Liver (tissue), 7 donors: ENCODE measurements at regions not wholly inside any gene's neighbourhood (a gene's known extent, or its start where the extent isn't known, plus 50 kb on each side); places are given as distances from the start of the nearest gene placed in this dataset.

Source experiments
- DNase-seq: peaks from one replicate; pipeline ENCODE4 v3.0.0-alpha.2; 2017; ENCODE audit warnings: low spot score
- H3K27ac ChIP-seq, 2 donors: one replicate each; pipeline ENCODE4 v1.7.0; 2013; ENCODE audit warnings: inconsistent platforms in 2 of 2, low read length in 2 of 2, control low read depth in 1 of 2, low read depth in 1 of 2, mild to moderate bottlenecking in 1 of 2
- H3K27me3 ChIP-seq, 4 donors: one replicate each; pipeline versions ENCODE4 v1.6.1 to v1.7.0; 2013; ENCODE audit warnings: low read length in 3 of 4, inconsistent platforms in 1 of 4, mild to moderate bottlenecking in 1 of 4, moderate library complexity in 1 of 4; ENCODE audit not compliant: control insufficient read depth in 4 of 4, insufficient read depth in 4 of 4
- H3K36me3 ChIP-seq, 4 donors: one replicate each; pipeline versions ENCODE4 v1.6.1 to v1.7.0; 2013; ENCODE audit warnings: low read length in 3 of 4, mild to moderate bottlenecking in 3 of 4, low read depth in 1 of 4, moderate library complexity in 1 of 4; ENCODE audit not compliant: control insufficient read depth in 4 of 4, insufficient read depth in 3 of 4
- H3K4me1 ChIP-seq, 4 donors: one replicate each; pipeline versions ENCODE4 v1.6.1 to v1.7.0; 2013; ENCODE audit warnings: low read length in 3 of 4, mild to moderate bottlenecking in 3 of 4, moderate library complexity in 1 of 4; ENCODE audit not compliant: control insufficient read depth in 4 of 4, insufficient read depth in 4 of 4
- H3K4me3 ChIP-seq, 3 donors: one replicate each; pipeline versions ENCODE4 v1.6.1 to v1.7.0; 2013; ENCODE audit warnings: low read length in 3 of 3, control low read depth in 1 of 3, low read depth in 1 of 3, mild to moderate bottlenecking in 1 of 3
- H3K9ac ChIP-seq, 2 donors: one replicate each; pipeline ENCODE4 v1.7.0; 2013; ENCODE audit warnings: low read length in 2 of 2, mild to moderate bottlenecking in 2 of 2, moderate library complexity in 2 of 2, control low read depth in 1 of 2, low read depth in 1 of 2
- H3K9me3 ChIP-seq, 4 donors: one replicate each; pipeline versions ENCODE4 v1.6.1 to v1.7.0; 2013; ENCODE audit warnings: low read length in 3 of 4; ENCODE audit not compliant: control insufficient read depth in 4 of 4
- EGR1 ChIP-seq, 2 donors: IDR thresholded peaks; 2 replicates each; pipeline ENCODE4 v1.6.1; 2016 to 2018; ENCODE audit warnings: antibody characterized with exemption in 2 of 2, low read depth in 2 of 2
- FOXA1 ChIP-seq: IDR thresholded peaks from 2 replicates; pipeline ENCODE4 v1.6.1; 2016; ENCODE audit warnings: antibody characterized with exemption
- FOXA2 ChIP-seq: IDR thresholded peaks from 2 replicates; pipeline ENCODE4 v1.6.1; 2016; ENCODE audit warnings: antibody characterized with exemption
- GABPA ChIP-seq, 2 donors: IDR thresholded peaks in 1 of 2; conservative IDR thresholded peaks in 1 of 2; 2 replicates each; pipeline ENCODE4 v1.6.1; 2016; ENCODE audit warnings: antibody characterized with exemption in 2 of 2, mild to moderate bottlenecking in 1 of 2, moderate library complexity in 1 of 2
- HNF4G ChIP-seq: IDR thresholded peaks from 2 replicates; pipeline ENCODE4 v1.6.1; 2016; ENCODE audit warnings: antibody characterized with exemption
- JUND ChIP-seq, 2 donors: IDR thresholded peaks; 2 replicates each; pipeline ENCODE4 v1.6.1; 2016; ENCODE audit warnings: antibody characterized with exemption in 2 of 2
- MAX ChIP-seq: IDR thresholded peaks from 2 replicates; pipeline ENCODE4 v1.6.1; 2016; ENCODE audit warnings: antibody characterized with exemption
- NR2F2 ChIP-seq: IDR thresholded peaks from 2 replicates; pipeline ENCODE4 v1.6.1; 2016; ENCODE audit warnings: antibody characterized with exemption
- RAD21 ChIP-seq, 2 donors: IDR thresholded peaks; 2 replicates each; pipeline ENCODE4 v1.6.1; 2016; ENCODE audit warnings: antibody characterized with exemption in 2 of 2, mild to moderate bottlenecking in 2 of 2
- SP1 ChIP-seq: IDR thresholded peaks from 2 replicates; pipeline ENCODE4 v1.6.1; 2018; ENCODE audit warnings: antibody characterized with exemption, mild to moderate bottlenecking
- TAF1 ChIP-seq: conservative IDR thresholded peaks from 2 replicates; pipeline ENCODE4 v1.6.1; 2016; ENCODE audit warnings: antibody characterized with exemption, mild to moderate bottlenecking
- YY1 ChIP-seq: IDR thresholded peaks from 2 replicates; pipeline ENCODE4 v1.6.1; 2016; ENCODE audit warnings: antibody characterized with exemption, mild to moderate bottlenecking
- WGBS: extraction: QIAGEN DNeasy Blood & Tissue Kit; methylation state at CpG from one replicate; pipeline ENCODE4 v1.1.7; 2013; 5-methylcytosine and 5-hydroxymethylcytosine counted together
- TF ChIP-seq, protein P1 (sequence below): IDR thresholded peaks from 2 replicates; pipeline ENCODE4 v1.6.1; 2016; ENCODE audit warnings: antibody characterized with exemption, mild to moderate bottlenecking
- TF ChIP-seq, protein P2 (sequence below): IDR thresholded peaks from 2 replicates; pipeline ENCODE4 v1.6.1; 2016; ENCODE audit warnings: antibody characterized with exemption
- TF ChIP-seq, protein P3 (sequence below): IDR thresholded peaks from 2 replicates; pipeline ENCODE4 v1.6.1; 2016; ENCODE audit warnings: antibody characterized with exemption
- donor health status: healthy.
- donor health status: healthy.
- donor health status: healthy.
- donor health status: healthy.

DNA sequence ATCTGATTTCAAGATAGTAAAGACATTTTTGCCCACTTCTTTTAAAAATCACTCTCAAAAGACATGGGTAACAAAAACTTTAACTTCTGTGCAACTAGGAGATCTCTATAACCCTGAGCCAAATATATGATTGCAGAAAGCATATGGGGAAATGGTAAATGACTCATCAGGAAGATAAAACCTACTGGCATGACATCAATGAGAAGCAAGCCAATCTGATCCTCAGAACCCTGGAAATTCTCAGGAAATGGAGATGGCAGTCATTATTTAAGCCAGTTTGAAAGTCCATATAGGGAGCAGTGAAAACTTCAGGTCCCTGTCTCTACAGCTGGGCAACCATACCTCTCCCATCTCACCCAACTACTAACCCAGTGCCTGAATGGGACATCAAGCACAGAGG is 249.7 kb upstream of the NREP start:
- no peak for TF ChIP-seq SP1
- TF ChIP-seq HNF4G = no peak
- TF ChIP-seq GABPA (IDR thresholded peaks at IDR 0.05 in 1 of 2, conservative IDR thresholded peaks at IDR 0.05 in 1 of 2) = no peak
- Histone ChIP-seq H3K9ac (no peak overlapping the region), H3K27me3 (no peaks in the 10 kb centered on the region), H3K4me3 (no peak overlapping the region), H3K36me3 (no peaks in the 10 kb centered on the region), H3K4me1 (no peaks in the 10 kb centered on the region), H3K9me3 (no peaks in the 10 kb centered on the region), H3K27ac (no peak overlapping the region)
- DNase-seq = no peak

GRCh38 chr5:112005623-112005930 is 248.6 kb upstream of the NREP start:
- no peak overlapping the region for H3K9ac ChIP-seq
- H3K36me3 ChIP-seq = no peaks in the 10 kb centered on the region
- H3K4me3 ChIP-seq = no peak overlapping the region
- no peak for TF ChIP-seq TAF1
- TF ChIP-seq, protein P1, sequence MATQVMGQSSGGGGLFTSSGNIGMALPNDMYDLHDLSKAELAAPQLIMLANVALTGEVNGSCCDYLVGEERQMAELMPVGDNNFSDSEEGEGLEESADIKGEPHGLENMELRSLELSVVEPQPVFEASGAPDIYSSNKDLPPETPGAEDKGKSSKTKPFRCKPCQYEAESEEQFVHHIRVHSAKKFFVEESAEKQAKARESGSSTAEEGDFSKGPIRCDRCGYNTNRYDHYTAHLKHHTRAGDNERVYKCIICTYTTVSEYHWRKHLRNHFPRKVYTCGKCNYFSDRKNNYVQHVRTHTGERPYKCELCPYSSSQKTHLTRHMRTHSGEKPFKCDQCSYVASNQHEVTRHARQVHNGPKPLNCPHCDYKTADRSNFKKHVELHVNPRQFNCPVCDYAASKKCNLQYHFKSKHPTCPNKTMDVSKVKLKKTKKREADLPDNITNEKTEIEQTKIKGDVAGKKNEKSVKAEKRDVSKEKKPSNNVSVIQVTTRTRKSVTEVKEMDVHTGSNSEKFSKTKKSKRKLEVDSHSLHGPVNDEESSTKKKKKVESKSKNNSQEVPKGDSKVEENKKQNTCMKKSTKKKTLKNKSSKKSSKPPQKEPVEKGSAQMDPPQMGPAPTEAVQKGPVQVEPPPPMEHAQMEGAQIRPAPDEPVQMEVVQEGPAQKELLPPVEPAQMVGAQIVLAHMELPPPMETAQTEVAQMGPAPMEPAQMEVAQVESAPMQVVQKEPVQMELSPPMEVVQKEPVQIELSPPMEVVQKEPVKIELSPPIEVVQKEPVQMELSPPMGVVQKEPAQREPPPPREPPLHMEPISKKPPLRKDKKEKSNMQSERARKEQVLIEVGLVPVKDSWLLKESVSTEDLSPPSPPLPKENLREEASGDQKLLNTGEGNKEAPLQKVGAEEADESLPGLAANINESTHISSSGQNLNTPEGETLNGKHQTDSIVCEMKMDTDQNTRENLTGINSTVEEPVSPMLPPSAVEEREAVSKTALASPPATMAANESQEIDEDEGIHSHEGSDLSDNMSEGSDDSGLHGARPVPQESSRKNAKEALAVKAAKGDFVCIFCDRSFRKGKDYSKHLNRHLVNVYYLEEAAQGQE = no peak
- TF ChIP-seq EGR1 (IDR thresholded peaks at IDR 0.05; ENCODE audit: low read depth in 2 of 2) = no peak
- TF ChIP-seq JUND (IDR thresholded peaks at IDR 0.05) = no peak
- DNase-seq = no peak
- H3K27ac ChIP-seq = no peak overlapping the region
- H3K9me3 ChIP-seq = no peaks in the 10 kb centered on the region
- no peaks in the 10 kb centered on the region for H3K4me1 ChIP-seq
- no peaks in the 10 kb centered on the region for H3K27me3 ChIP-seq

DNA sequence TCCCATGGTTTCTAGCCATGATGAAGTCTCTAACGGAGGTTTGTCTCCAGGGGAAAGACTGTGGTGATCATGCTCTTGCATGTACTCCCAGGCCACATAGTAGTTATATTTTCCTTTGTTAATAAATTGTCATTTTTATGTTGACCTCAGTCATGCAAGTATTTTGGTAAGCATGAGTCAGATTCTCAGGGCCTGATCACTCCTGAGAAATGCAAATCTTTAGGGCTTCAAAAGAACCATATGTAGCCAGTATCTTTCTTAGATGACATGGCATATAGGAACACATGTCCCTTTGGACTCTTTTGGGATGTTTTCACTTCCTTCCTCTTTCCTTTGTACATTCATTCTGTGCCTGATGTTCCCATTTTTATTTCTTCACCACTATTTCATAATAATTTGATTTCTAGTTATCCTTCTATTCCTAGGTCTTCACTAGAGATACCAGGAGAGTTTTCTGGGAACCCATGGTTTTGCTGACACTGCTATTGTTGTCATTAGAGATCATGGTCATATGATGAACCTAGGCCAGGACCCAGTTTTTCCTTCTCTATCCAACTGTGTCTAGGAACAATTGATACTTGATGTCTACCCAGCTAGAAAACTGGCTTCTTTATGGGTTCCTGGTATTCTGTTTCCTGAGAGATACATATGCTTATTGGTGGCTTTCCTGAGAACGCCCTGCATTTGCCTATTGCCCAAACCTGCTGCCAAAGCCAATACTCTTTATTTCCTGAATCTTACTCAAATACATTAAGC is 248.1 kb upstream of the NREP start:
- H3K9ac ChIP-seq = no peak overlapping the region
- H3K27me3 ChIP-seq = no peaks in the 10 kb centered on the region
- TF ChIP-seq FOXA2 = no peak
- TF ChIP-seq JUND (IDR thresholded peaks at IDR 0.05) = no peak
- TF ChIP-seq FOXA1 = no peak
- TF ChIP-seq, protein P2, sequence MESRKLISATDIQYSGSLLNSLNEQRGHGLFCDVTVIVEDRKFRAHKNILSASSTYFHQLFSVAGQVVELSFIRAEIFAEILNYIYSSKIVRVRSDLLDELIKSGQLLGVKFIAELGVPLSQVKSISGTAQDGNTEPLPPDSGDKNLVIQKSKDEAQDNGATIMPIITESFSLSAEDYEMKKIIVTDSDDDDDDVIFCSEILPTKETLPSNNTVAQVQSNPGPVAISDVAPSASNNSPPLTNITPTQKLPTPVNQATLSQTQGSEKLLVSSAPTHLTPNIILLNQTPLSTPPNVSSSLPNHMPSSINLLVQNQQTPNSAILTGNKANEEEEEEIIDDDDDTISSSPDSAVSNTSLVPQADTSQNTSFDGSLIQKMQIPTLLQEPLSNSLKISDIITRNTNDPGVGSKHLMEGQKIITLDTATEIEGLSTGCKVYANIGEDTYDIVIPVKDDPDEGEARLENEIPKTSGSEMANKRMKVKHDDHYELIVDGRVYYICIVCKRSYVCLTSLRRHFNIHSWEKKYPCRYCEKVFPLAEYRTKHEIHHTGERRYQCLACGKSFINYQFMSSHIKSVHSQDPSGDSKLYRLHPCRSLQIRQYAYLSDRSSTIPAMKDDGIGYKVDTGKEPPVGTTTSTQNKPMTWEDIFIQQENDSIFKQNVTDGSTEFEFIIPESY = no peak
- no peak for TF ChIP-seq YY1
- no peak for TF ChIP-seq HNF4G
- TF ChIP-seq, protein P3, sequence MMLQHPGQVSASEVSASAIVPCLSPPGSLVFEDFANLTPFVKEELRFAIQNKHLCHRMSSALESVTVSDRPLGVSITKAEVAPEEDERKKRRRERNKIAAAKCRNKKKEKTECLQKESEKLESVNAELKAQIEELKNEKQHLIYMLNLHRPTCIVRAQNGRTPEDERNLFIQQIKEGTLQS = no peak
- no peak for TF ChIP-seq RAD21 (IDR thresholded peaks at IDR 0.05)
- no peak for TF ChIP-seq SP1
- TF ChIP-seq, protein P1 = no peak
- TF ChIP-seq NR2F2 = no peak
- TF ChIP-seq GABPA (IDR thresholded peaks at IDR 0.05 in 1 of 2, conservative IDR thresholded peaks at IDR 0.05 in 1 of 2) = no peak
- no peak for TF ChIP-seq MAX
- 83% methylated on average over 2 of the region's 2 CpGs for WGBS
- no peaks in the 10 kb centered on the region for H3K9me3 ChIP-seq
- DNase-seq = no peak
- no peak overlapping the region for H3K4me3 ChIP-seq
- no peaks in the 10 kb centered on the region for H3K4me1 ChIP-seq
- H3K36me3 ChIP-seq = no peaks in the 10 kb centered on the region
- H3K27ac ChIP-seq = no peak overlapping the region
